ENCODE measurements at regions not wholly inside any gene's neighbourhood (a gene's known extent, or its start where the extent isn't known, plus 50 kb on each side); places are given as distances from the start of the nearest gene placed in this dataset.

- no peak for DNase-seq (ENCODE audit: low read depth in 3 of 3, low spot score in 2 of 3)
Measured at GRCh38 chr21:39029900-39030884, 153.1 kb downstream of the PSMG1 start.

GRCh38 chr21:39029086-39029755 is 154.0 kb downstream of the PSMG1 start:
- no peak for DNase-seq (ENCODE audit: low read depth in 3 of 3, low spot score in 2 of 3)

- DNase-seq (ENCODE audit: low read depth in 3 of 3, low spot score in 2 of 3), result no peak
Measured at GRCh38 chr21:39025198-39025597, 158.1 kb downstream of the PSMG1 start.

GRCh38 chr21:39024538-39024937 is 158.7 kb downstream of the PSMG1 start:
- DNase-seq (ENCODE audit: low read depth in 3 of 3, low spot score in 2 of 3), result no peak

- DNase-seq (ENCODE audit: low read depth in 3 of 3, low spot score in 2 of 3), result no peak
Measured at GRCh38 chr21:39022863-39023693, 160.2 kb downstream of the PSMG1 start.

- DNase-seq (ENCODE audit: low read depth in 3 of 3, low spot score in 2 of 3), result no peak
Measured at GRCh38 chr21:39022466-39022862, 160.8 kb downstream of the PSMG1 start.

GRCh38 chr21:39022035-39022434 is 161.2 kb downstream of the PSMG1 start:
- no peak for DNase-seq (ENCODE audit: low read depth in 3 of 3, low spot score in 2 of 3)

GRCh38 chr21:39021478-39021832 is 161.8 kb downstream of the PSMG1 start:
- DNase-seq (ENCODE audit: low read depth in 3 of 3, low spot score in 2 of 3), result no peak

- DNase-seq (ENCODE audit: low read depth in 3 of 3, low spot score in 2 of 3), result no peak
Measured at GRCh38 chr21:39020751-39021477, 162.3 kb downstream of the PSMG1 start.

- DNase-seq (ENCODE audit: low read depth in 3 of 3, low spot score in 2 of 3), result no peak
Measured at GRCh38 chr21:39018730-39019129, 164.5 kb downstream of the PSMG1 start.

- no peak for DNase-seq (ENCODE audit: low read depth in 3 of 3, low spot score in 2 of 3)
Measured at GRCh38 chr21:39016740-39017315, 166.4 kb downstream of the PSMG1 start.

- no peak for DNase-seq (ENCODE audit: low read depth in 3 of 3, low spot score in 2 of 3)
Measured at GRCh38 chr21:39014747-39015146, 168.5 kb downstream of the PSMG1 start.

GRCh38 chr21:39012326-39013230 is 170.7 kb downstream of the PSMG1 start:
- no peak for DNase-seq (ENCODE audit: low read depth in 3 of 3, low spot score in 2 of 3)

GRCh38 chr21:39011911-39012310 is 171.3 kb downstream of the PSMG1 start:
- no peak for DNase-seq (ENCODE audit: low read depth in 3 of 3, low spot score in 2 of 3)

GRCh38 chr21:39010629-39011404 is 172.4 kb downstream of the PSMG1 start:
- no peak for DNase-seq (ENCODE audit: low read depth in 3 of 3, low spot score in 2 of 3)

- no peak for DNase-seq (ENCODE audit: low read depth in 3 of 3, low spot score in 2 of 3)
Measured at GRCh38 chr21:39009587-39010225, 173.5 kb downstream of the PSMG1 start.

- DNase-seq (ENCODE audit: low read depth in 3 of 3, low spot score in 2 of 3), result no peak
Measured at GRCh38 chr21:39007985-39008384, 175.3 kb downstream of the PSMG1 start.

- no peak for DNase-seq (ENCODE audit: low read depth in 3 of 3, low spot score in 2 of 3)
Measured at GRCh38 chr21:39007532-39007931, 175.7 kb downstream of the PSMG1 start.
